Effector CD8-positive, alpha-beta T cell (primary cell): ENCODE measurements at regions not wholly inside any gene's neighbourhood (a gene's known extent, or its start where the extent isn't known, plus 50 kb on each side); places are given as distances from the start of the nearest gene placed in this dataset.
"Not testable (repeated sequence)": the region's sequence is repeated elsewhere in the genome, so short reads cannot be mapped to it uniquely, and the experiment has no call there.

Source experiments
- DNase-seq: peaks from one replicate; lab custom pipeline; 2025; lab: John Stamatoyannopoulos, UW

GRCh38 chr6:134398453-134398852 is 80.5 kb upstream of the SGK1 start:
- no peak for DNase-seq

DNA sequence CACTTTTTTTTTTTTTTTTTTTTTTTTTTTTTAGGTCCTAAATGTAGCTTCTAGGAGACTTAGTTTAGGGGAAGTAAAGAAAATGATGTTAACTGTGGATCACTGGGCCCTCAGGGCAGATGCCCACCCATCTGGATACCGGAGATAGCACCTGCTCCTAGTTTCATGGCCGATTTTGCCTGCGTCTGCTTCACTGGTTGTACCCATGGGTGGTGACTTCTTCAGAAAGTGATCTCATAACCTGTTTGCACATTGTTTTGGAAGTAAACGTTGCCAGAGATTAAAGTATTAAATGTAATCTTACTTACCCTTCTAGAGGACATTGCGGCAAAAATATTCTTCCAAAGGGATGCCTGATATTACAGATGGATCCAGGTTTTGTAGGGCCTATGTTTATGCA is 79.8 kb upstream of the SGK1 start:
- no peak for DNase-seq

DNA sequence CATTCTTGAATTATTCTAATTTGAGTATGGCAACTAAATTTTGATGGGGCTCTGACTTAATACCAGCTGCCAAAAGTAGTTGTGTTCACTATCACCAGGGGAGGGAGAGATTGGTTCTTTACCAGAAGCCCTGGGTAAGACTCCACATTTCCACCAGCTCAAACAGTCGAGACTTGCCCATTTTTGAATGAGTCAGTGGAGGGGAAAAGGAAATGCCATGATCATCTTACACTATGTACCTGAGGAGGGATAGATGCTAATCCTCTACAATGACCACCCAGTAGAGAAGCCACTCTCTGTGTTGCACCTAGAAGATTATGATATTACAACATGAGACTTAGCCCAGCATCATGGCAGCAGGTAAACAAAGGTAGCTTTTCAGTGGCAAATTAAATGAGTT is 77.0 kb upstream of the SGK1 start:
- no peak for DNase-seq

DNA sequence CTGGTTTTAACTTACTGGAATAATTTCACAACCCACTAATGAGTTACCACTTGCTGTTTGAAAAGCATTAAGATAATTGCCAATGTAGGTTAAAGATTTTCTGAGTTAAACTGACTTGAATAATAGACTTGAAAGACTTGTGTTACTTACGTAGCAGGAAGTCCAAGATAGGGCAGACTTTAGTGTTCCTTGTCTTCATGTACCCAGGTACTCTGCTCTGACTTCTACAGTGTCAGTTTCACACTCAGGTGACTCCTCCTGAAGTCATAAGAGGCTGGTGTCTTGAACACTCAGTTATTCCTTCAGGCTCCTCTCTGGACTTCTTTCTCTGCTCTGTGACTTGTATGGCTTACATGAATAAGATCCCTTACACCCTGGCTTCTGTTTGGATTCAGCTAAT is 76.3 kb upstream of the SGK1 start:
- no peak for DNase-seq

GRCh38 chr6:134391205-134391604 is 73.3 kb upstream of the SGK1 start:
- no peak for DNase-seq

DNA sequence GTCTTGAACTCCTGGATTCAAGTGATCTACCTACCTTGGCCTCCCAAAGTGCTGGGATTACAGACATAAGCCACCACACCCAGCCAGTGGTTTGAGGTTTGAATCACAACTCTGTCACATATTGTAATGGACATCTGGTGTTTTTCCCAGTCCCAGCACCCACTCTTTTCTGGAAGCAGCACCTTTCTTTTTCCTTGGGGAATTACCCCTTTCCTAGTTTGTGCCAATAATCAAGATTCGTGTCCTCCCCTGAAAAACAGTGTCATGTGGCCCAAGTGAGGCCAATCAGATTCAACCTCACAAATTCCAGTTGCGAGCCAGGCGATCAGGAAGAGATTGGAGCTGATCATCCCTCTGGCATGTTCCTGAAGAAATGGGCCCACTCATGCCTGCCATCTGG is 71.7 kb upstream of the SGK1 start:
- no peak for DNase-seq

DNA sequence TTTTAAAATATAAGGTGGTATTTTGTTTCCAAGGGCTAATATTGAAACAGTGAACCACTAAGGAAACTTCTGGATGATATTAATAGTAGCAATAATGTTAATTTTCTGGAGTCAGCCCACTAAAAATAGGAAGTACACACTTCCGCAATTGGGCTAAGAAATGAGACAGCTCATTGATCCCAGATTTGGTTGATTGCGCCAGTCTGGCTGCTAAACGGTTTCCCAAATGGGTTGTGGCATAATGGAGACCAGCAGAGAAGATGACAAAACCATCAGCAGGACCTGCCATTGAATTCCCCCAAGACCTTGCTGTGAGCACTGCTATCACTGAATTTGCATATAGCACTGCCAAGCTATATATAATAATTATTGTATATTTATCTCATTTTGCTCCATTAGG is 71.2 kb upstream of the SGK1 start:
- no peak for DNase-seq

DNA sequence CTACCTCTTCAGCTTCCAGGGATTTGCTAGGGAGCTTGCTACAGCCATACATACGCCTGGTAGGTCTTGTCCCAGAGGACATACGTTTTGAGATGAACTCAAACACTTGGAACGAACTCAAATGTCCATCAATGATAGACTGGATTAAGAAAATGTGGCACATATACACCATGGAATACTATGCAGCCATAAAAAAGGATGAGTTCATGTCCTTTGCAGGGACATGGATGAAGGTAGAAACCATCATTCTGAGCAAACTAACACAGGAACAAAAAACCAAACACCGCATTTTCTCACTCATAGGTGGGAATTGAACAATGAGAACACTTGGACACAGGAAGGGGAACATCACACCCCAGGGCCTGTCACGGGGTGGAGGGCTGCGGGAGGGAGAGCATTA is 68.6 kb upstream of the SGK1 start:
- DNase-seq: not testable (repeated sequence)

GRCh38 chr6:134381959-134382358 is 64.0 kb upstream of the SGK1 start:
- no peak for DNase-seq

DNA sequence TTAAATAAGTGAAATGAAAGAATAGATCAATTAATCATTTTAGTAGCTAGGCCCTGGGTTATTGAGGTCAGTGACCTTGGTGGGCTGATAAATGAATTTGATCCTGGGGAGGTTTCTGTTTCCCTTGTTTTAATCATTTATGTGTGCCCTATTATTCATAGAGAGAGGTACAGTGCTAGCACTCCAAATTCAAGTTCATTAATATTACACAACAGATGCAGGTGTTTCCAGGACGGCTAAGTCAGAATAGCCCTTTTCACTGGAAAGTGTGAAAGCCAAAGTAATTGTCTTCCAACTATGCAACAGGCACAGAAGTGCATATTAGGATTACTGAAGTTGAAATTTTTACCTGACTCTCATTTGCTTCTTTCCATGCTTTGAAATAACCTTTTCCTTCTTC is 61.7 kb upstream of the SGK1 start:
- DNase-seq: no peak

DNA sequence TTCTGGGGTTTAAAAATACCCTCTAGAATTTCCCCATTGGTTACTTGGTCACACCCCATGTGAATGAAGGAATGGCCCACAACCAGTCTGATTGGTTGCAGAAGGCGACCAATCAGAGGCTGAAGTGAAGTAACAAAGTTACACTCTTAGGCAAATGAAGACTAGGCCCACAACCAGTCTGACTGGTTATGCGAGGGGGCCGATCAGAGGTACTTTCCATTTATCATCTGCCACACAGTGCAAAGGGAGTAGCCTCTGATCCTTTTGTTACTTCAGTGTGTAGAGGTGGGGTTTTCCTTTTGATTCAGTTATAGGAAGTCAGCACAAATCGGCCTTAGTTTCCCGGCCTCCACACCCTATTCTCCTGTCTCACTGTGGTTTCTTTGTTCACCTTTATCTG is 61.2 kb upstream of the SGK1 start:
- no peak for DNase-seq

GRCh38 chr6:134378426-134378825 is 60.5 kb upstream of the SGK1 start:
- DNase-seq: no peak

DNA sequence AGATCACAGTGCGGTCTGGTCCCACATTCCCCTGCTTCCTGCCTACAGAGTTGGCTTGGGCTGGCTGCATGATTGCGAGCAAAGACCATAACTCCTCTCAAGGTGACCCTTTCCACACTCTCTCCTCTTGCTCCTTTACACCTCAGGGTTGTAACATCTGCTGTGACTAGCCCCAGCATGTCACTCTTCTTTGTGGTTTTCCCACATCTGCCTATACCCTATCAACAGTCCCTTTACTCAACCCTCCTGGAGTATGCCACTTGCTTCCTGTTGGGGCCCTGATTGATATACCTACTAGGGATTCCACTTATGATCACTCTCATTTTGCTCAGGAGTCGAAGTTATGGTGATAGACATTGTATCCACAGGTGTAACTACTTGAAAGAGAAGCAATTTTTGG is 58.9 kb upstream of the SGK1 start:
- DNase-seq: no peak

- DNase-seq: no peak
Measured at GRCh38 chr6:134375220-134375580, 57.3 kb upstream of the SGK1 start.

- no peak for DNase-seq
Measured at GRCh38 chr6:134374491-134375219, 56.7 kb upstream of the SGK1 start.

GRCh38 chr6:134373993-134374392 is 56.1 kb upstream of the SGK1 start:
- no peak for DNase-seq

- no peak for DNase-seq
Measured at GRCh38 chr6:134373282-134373922, 55.5 kb upstream of the SGK1 start.

DNA sequence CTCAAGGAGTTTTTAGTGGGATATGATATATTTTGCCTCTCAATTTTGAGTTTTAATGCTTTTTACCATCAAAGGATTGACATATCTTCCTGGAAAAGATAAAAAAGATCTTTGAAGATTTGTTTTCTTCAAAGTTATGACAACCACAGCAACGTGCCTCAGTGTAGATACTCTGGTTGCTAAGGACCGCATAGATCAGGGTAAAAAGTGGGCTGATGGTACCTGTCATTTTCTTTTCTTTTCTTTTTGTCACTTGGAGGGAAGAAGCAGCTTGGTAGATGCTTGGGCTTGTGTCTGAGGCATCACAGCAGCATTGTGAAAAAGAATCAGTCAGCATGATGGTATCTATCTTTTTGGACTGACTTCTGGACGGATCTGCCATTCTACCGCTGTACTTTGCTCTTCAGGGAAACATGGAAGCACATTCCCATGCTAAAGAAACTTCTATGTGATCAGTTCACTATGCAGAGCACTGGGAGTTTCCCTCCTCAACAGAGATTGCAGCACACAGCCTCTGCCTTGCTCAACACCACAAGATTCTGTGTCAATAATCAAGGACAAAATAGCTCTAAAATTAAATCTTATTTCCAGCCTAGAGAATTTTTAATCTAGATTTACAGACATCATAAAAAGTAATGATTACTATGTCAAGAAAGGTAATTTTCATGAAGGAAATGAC is 54.8 kb upstream of the SGK1 start:
- no peak for DNase-seq

GRCh38 chr6:134368670-134369069 is 50.8 kb upstream of the SGK1 start:
- DNase-seq: no peak
